ENCODE measurements at regions not wholly inside any gene's neighbourhood (a gene's known extent, or its start where the extent isn't known, plus 50 kb on each side); places are given as distances from the start of the nearest gene placed in this dataset.
A peak's percentile ranks its signal among the peaks of the same experiment; 100 is the strongest.
"Not testable (repeated sequence)": the region's sequence is repeated elsewhere in the genome, so short reads cannot be mapped to it uniquely, and the experiment has no call there.

- no peak for DNase-seq
Measured at GRCh38 chr2:16361261-16361995, 304.2 kb downstream of the CYRIA start.

GRCh38 chr2:16359961-16360360 is 305.7 kb downstream of the CYRIA start:
- no peak for DNase-seq

GRCh38 chr2:16357188-16357587 is 308.4 kb downstream of the CYRIA start:
- DNase-seq = no peak

GRCh38 chr2:16351541-16351940 is 314.1 kb downstream of the CYRIA start:
- DNase-seq = no peak

GRCh38 chr2:16351137-16351536 is 314.5 kb downstream of the CYRIA start:
- no peak for DNase-seq

GRCh38 chr2:16350211-16350610 is 315.4 kb downstream of the CYRIA start:
- no peak for DNase-seq

- DNase-seq = no peak
Measured at GRCh38 chr2:16349811-16350210, 315.8 kb downstream of the CYRIA start.

GRCh38 chr2:16348821-16349515 is 316.7 kb downstream of the CYRIA start:
- no peak for DNase-seq

GRCh38 chr2:16346671-16347070 is 319.0 kb downstream of the CYRIA start:
- DNase-seq = no peak

GRCh38 chr2:16345231-16345630 is 320.4 kb downstream of the CYRIA start:
- DNase-seq = not testable (repeated sequence)

GRCh38 chr2:16339206-16339605 is 326.4 kb downstream of the CYRIA start:
- no peak for DNase-seq

- DNase-seq = no peak
Measured at GRCh38 chr2:16338026-16338425, 327.6 kb downstream of the CYRIA start.

GRCh38 chr2:16336916-16337315 is 328.7 kb downstream of the CYRIA start:
- no peak for DNase-seq

- no peak for DNase-seq
Measured at GRCh38 chr2:16336491-16336890, 329.1 kb downstream of the CYRIA start.

- DNase-seq = no peak
Measured at GRCh38 chr2:16335947-16336346, 329.7 kb downstream of the CYRIA start.

GRCh38 chr2:16335604-16335930 is 330.1 kb downstream of the CYRIA start:
- no peak for DNase-seq

- no peak for DNase-seq
Measured at GRCh38 chr2:16334886-16335603, 330.6 kb downstream of the CYRIA start.

GRCh38 chr2:16334366-16334765 is 331.3 kb downstream of the CYRIA start:
- no peak for DNase-seq

GRCh38 chr2:16333681-16334080 is 332.0 kb downstream of the CYRIA start:
- no peak for DNase-seq

GRCh38 chr2:16332681-16333557 is 332.7 kb downstream of the CYRIA start:
- DNase-seq = no peak

- DNase-seq = no peak
Measured at GRCh38 chr2:16331772-16332171, 333.9 kb downstream of the CYRIA start.

GRCh38 chr2:16330982-16331381 is 334.7 kb downstream of the CYRIA start:
- peak; percentile 4 for DNase-seq

GRCh38 chr2:16330571-16330970 is 335.1 kb downstream of the CYRIA start:
- peak; percentile 7 for DNase-seq
